Suprapubic skin (tissue), 4 donors: ENCODE measurements at regions not wholly inside any gene's neighbourhood (a gene's known extent, or its start where the extent isn't known, plus 50 kb on each side); places are given as distances from the start of the nearest gene placed in this dataset.

Source experiments
- CTCF ChIP-seq, 2 donors: fragments of 200-600 bp in 1 of 2; fragments of 450-650 bp in 1 of 2; sonication (generic) in 1 of 2; IDR thresholded peaks; one replicate each; pipeline ENCODE4 v1.5.1; 2016 to 2019; ENCODE audit warnings: antibody characterized with exemption in 2 of 2, mild to moderate bottlenecking in 1 of 2, moderate library complexity in 1 of 2
- POLR2A ChIP-seq, 2 donors: fragments of 450-650 bp; IDR thresholded peaks; one replicate each; pipeline ENCODE4 v1.6.1; 2017; ENCODE audit warnings: antibody characterized with exemption in 2 of 2, mild to moderate bottlenecking in 2 of 2, moderate library complexity in 2 of 2
- POLR2AphosphoS5 ChIP-seq, 3 donors: sonication (generic); formaldehyde crosslinking; IDR thresholded peaks; one replicate each; pipeline ENCODE4 v1.6.1; 2017; ENCODE audit warnings: antibody characterized with exemption in 3 of 3

GRCh38 chr2:228689053-228689452 is 507.6 kb upstream of the SPHKAP start:
- TF ChIP-seq POLR2A (IDR thresholded peaks at IDR 0.05): no peak
- TF ChIP-seq CTCF (IDR thresholded peaks at IDR 0.05): no peak
- no peak for TF ChIP-seq POLR2AphosphoS5 (IDR thresholded peaks at IDR 0.05)
